Endodermal cell (in vitro differentiated cells): ENCODE measurements at regions not wholly inside any gene's neighbourhood (a gene's known extent, or its start where the extent isn't known, plus 50 kb on each side); places are given as distances from the start of the nearest gene placed in this dataset.

Source experiments
- DNase-seq: peaks from one replicate; pipeline ENCODE4 v3.0.0-alpha.2; 2017
- H3K27ac ChIP-seq: 2 replicates; pipeline ENCODE4 v1.5.1; 2013; ENCODE audit warnings: mild to moderate bottlenecking, low read depth, low read length, moderate library complexity
- H3K27me3 ChIP-seq: 2 replicates; pipeline ENCODE4 v1.6.1; 2013; ENCODE audit warnings: mild to moderate bottlenecking, low read length, moderate library complexity; ENCODE audit not compliant: insufficient read depth, control insufficient read depth, poor library complexity, severe bottlenecking
- H3K36me3 ChIP-seq: 2 replicates; pipeline ENCODE4 v1.7.0; 2013; ENCODE audit warnings: mild to moderate bottlenecking, low read length, moderate library complexity; ENCODE audit not compliant: control insufficient read depth, insufficient read depth
- H3K4me1 ChIP-seq: one replicate; pipeline ENCODE4 v1.7.0; 2013; ENCODE audit warnings: low read length; ENCODE audit not compliant: control insufficient read depth, insufficient read depth
- H3K4me3 ChIP-seq: 2 replicates; pipeline ENCODE4 v1.5.1; 2013; ENCODE audit warnings: mild to moderate bottlenecking, low read length, moderate library complexity
- H3K9ac ChIP-seq: 2 replicates; pipeline ENCODE4 v1.6.1; 2013; ENCODE audit warnings: mild to moderate bottlenecking, low read length, moderate library complexity; ENCODE audit not compliant: poor library complexity, severe bottlenecking; ENCODE audit errors: extremely low read depth
- H3K9me3 ChIP-seq: 2 replicates; pipeline ENCODE4 v1.6.1; 2013; ENCODE audit warnings: mild to moderate bottlenecking, low read length, moderate library complexity; ENCODE audit not compliant: control insufficient read depth
- H3K27ac Mint-ChIP-seq: 2 replicates; pipeline ENCODE4 v1.8.0; 2020; ENCODE audit warnings: mixed read lengths
- H3K27me3 Mint-ChIP-seq: 2 replicates; pipeline ENCODE4 v1.8.0; 2021; ENCODE audit warnings: mild to moderate bottlenecking, mixed read lengths; ENCODE audit not compliant: insufficient read depth
- H3K36me3 Mint-ChIP-seq: 2 replicates; pipeline ENCODE4 v1.8.0; 2020; ENCODE audit warnings: low read depth, mixed read lengths
- H3K4me1 Mint-ChIP-seq: 2 replicates; pipeline ENCODE4 v1.8.0; 2020; ENCODE audit warnings: mixed read lengths
- H3K4me3 Mint-ChIP-seq: 2 replicates; pipeline ENCODE4 v1.8.0; 2020; ENCODE audit warnings: mild to moderate bottlenecking, moderate library complexity, mixed read lengths
- H3K9me3 Mint-ChIP-seq: 2 replicates; pipeline ENCODE4 v1.8.0; 2020; ENCODE audit warnings: mild to moderate bottlenecking, mixed read lengths
- WGBS, 2 experiments: methylation state at CpG; one replicate each; pipeline versions ENCODE4 v1.1.5 to v1.1.7; 2013; ENCODE audit warnings: missing lambda C conversion rate in 2 of 2, mixed read lengths in 1 of 2; ENCODE audit not compliant: insufficient coverage in 1 of 2, insufficient read length in 1 of 2; 5-methylcytosine and 5-hydroxymethylcytosine counted together
- TF ChIP-seq, protein P1 (sequence below): fragments of 200-600 bp; sonication (generic); conservative IDR thresholded peaks from 2 replicates; pipeline ENCODE4 v1.5.0; 2021; ENCODE audit warnings: antibody characterized with exemption, mild to moderate bottlenecking

DNA sequence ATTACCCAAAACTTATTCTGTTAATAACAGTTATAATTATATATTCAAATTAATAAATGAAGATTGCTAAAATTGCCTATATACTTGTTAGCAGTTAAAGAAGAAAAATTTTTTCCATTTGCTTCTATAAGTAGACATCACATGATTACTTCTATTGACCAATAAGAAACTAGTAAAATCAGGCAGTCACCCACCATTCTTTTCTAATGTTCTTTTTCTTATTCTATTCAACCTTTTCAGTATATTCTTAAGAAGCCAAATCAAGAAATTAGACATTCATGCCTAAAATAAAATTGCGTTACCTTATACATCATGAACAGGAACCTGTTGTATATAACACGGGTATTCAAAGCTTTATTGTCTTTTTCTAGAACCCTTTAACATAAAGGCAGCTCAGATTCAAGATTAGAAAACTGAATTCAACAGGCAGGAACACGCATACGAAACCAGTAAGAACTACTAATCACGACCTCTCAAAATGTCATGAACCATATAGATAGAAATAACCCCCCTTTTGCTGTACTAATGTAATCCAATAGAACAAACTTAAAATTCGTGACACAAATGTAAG is 568.1 kb upstream of the DIPK2B start:
- H3K27ac ChIP-seq = no peak overlapping the region
- TF ChIP-seq, protein P1, sequence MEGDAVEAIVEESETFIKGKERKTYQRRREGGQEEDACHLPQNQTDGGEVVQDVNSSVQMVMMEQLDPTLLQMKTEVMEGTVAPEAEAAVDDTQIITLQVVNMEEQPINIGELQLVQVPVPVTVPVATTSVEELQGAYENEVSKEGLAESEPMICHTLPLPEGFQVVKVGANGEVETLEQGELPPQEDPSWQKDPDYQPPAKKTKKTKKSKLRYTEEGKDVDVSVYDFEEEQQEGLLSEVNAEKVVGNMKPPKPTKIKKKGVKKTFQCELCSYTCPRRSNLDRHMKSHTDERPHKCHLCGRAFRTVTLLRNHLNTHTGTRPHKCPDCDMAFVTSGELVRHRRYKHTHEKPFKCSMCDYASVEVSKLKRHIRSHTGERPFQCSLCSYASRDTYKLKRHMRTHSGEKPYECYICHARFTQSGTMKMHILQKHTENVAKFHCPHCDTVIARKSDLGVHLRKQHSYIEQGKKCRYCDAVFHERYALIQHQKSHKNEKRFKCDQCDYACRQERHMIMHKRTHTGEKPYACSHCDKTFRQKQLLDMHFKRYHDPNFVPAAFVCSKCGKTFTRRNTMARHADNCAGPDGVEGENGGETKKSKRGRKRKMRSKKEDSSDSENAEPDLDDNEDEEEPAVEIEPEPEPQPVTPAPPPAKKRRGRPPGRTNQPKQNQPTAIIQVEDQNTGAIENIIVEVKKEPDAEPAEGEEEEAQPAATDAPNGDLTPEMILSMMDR = no peak
- Mint-ChIP-seq H3K27ac (no peak overlapping the region), H3K27me3 (no peaks in the 10 kb centered on the region), H3K9me3 (peaks cover 22% of the 10 kb centered on the region), H3K4me1 (peaks cover 4% of the 10 kb centered on the region), H3K4me3 (no peak overlapping the region), H3K36me3 (no peaks in the 10 kb centered on the region)
- no peaks in the 10 kb centered on the region for H3K4me1 ChIP-seq
- 87 to 100% methylated on average over 2 to 6 of the region's 6 CpGs for WGBS, 2 experiments
- H3K9ac ChIP-seq = no peak overlapping the region
- no peaks in the 10 kb centered on the region for H3K9me3 ChIP-seq
- no peak overlapping the region for H3K4me3 ChIP-seq
- peaks cover 9% of the 10 kb centered on the region for H3K36me3 ChIP-seq
- no peaks in the 10 kb centered on the region for H3K27me3 ChIP-seq
- DNase-seq = no peak

DNA sequence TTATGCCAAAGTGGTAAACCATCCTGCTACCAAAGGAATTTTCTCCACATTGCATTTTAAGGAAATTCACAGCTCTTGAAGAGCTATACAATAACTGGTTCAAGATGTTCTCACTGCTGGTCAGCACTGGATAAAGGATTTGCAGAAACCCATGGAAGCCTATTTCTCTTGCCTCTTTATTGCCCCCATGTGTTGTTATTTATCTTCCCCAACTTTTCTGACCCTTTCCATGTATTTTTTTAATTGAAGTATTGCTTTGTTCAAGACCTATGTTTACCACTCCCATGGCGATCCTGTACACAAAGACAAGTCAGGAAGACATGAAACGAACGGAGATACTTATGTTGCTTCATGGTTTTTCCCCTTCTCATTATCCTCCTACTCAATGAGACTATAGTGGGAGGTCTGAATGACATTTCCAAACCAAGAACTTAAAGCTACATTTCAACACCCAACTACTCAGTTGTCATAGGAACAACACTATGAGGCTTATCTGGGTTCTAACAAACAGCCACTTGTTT is 566.4 kb upstream of the DIPK2B start:
- no peaks in the 10 kb centered on the region for H3K4me1 ChIP-seq
- no peaks in the 10 kb centered on the region for H3K27me3 Mint-ChIP-seq
- TF ChIP-seq, protein P1 = no peak
- no peak overlapping the region for H3K9ac ChIP-seq
- WGBS, 2 experiments = 66% methylated on average over 3 of the region's 3 CpGs; no CpG with 5 or more reads in 1 of the 2 experiments
- H3K27ac ChIP-seq = no peak overlapping the region
- peaks cover 15% of the 10 kb centered on the region for H3K9me3 Mint-ChIP-seq
- no peaks in the 10 kb centered on the region for H3K36me3 Mint-ChIP-seq
- H3K27me3 ChIP-seq = no peaks in the 10 kb centered on the region
- H3K27ac Mint-ChIP-seq = no peak overlapping the region
- H3K4me3 ChIP-seq = no peak overlapping the region
- DNase-seq = no peak
- peaks cover 12% of the 10 kb centered on the region for H3K36me3 ChIP-seq
- no peaks in the 10 kb centered on the region for H3K9me3 ChIP-seq
- peaks cover 4% of the 10 kb centered on the region for H3K4me1 Mint-ChIP-seq
- no peak overlapping the region for H3K4me3 Mint-ChIP-seq

DNA sequence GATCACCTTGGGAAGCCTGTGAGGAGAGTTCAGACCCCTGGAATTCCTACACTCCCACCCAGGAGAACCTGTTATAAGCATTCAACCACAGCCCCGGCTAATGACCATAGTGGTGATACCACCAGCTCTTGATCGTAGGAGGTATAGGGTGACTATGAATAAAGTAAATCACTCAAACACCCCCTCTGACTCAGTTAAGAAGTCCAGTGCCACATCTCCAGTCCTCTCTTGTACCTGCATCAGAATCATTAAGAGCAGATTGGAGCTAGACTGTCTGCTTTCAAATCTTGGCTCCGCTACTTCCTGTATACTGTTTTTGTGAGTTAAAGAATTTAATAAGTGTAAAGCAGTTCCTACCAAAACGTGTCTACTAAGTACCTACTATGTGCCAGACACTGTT is 565.1 kb upstream of the DIPK2B start:
- Mint-ChIP-seq H3K4me3 (no peak overlapping the region), H3K9me3 (peaks cover 20% of the 10 kb centered on the region), H3K27ac (no peak overlapping the region), H3K27me3 (no peaks in the 10 kb centered on the region), H3K36me3 (no peaks in the 10 kb centered on the region), H3K4me1 (peaks cover 4% of the 10 kb centered on the region)
- no peak for DNase-seq
- no peak overlapping the region for H3K27ac ChIP-seq
- TF ChIP-seq, protein P1 = no peak
- no peaks in the 10 kb centered on the region for H3K4me1 ChIP-seq
- peaks cover 16% of the 10 kb centered on the region for H3K36me3 ChIP-seq
- no peaks in the 10 kb centered on the region for H3K27me3 ChIP-seq
- 100% methylated on average over 2 of the region's 4 CpGs; no CpG with 5 or more reads in 1 of the 2 experiments for WGBS, 2 experiments
- H3K9ac ChIP-seq = no peak overlapping the region
- no peaks in the 10 kb centered on the region for H3K9me3 ChIP-seq
- no peak overlapping the region for H3K4me3 ChIP-seq
